Upper lobe of left lung (tissue), 4 donors: ENCODE measurements at regions not wholly inside any gene's neighbourhood (a gene's known extent, or its start where the extent isn't known, plus 50 kb on each side); places are given as distances from the start of the nearest gene placed in this dataset.

ENCODE experiments used
- CTCF ChIP-seq, 6 experiments: fragments of 450-650 bp in 4 of 6; fragments of 200-600 bp in 2 of 6; sonication (generic) in 2 of 6; IDR thresholded peaks; one replicate each; pipeline ENCODE4 v1.5.1; 2016 to 2019; ENCODE audit warnings: antibody characterized with exemption in 6 of 6
- POLR2A ChIP-seq, 4 donors: fragments of 450-650 bp; IDR thresholded peaks; one replicate each; pipeline ENCODE4 v1.5.1; 2016 to 2017; ENCODE audit warnings: antibody characterized with exemption in 4 of 4, mild to moderate bottlenecking in 2 of 4
- POLR2AphosphoS5 ChIP-seq, 2 donors: sonication (generic); formaldehyde crosslinking; IDR thresholded peaks; one replicate each; pipeline ENCODE4 v1.5.1; 2017; ENCODE audit warnings: antibody characterized with exemption in 2 of 2

- no peak for TF ChIP-seq POLR2A (IDR thresholded peaks at IDR 0.05)
- no peak for TF ChIP-seq CTCF (IDR thresholded peaks at IDR 0.05)
- TF ChIP-seq POLR2AphosphoS5 (IDR thresholded peaks at IDR 0.05): no peak
These were observed 190.0 kb downstream of the KCNA4 start for GRCh38 chr11:29826878-29827277.
